Fibroblast of skin of scalp (primary cell): ENCODE measurements at regions not wholly inside any gene's neighbourhood (a gene's known extent, or its start where the extent isn't known, plus 50 kb on each side); places are given as distances from the start of the nearest gene placed in this dataset.

Experiments
- DNase-seq: peaks from one replicate; pipeline ENCODE4 v3.0.0-alpha.2; 2013

GRCh38 chr11:127054153-127054552, 53.6 kb upstream of the KIRREL3 start:
- DNase-seq = no peak

GRCh38 chr11:127052404-127052803, 51.8 kb upstream of the KIRREL3 start:
- peak; percentile 29 for DNase-seq
